Stimulated activated CD4-positive, alpha-beta T cell treated with anti-CD3 and anti-CD28 coated beads, TNF-alpha, amount 100 ng/mL, for 24 hours (primary cell): ENCODE measurements at regions not wholly inside any gene's neighbourhood (a gene's known extent, or its start where the extent isn't known, plus 50 kb on each side); places are given as distances from the start of the nearest gene placed in this dataset.
"Not testable (repeated sequence)": the region's sequence is repeated elsewhere in the genome, so short reads cannot be mapped to it uniquely, and the experiment has no call there.

ENCODE experiments used
- DNase-seq, 3 experiments: peaks; one replicate each; pipeline ENCODE4 v3.0.0-alpha.2; 2020; ENCODE audit warnings: low read depth in 3 of 3

- DNase-seq = not testable (repeated sequence)
Observed at GRCh38 chr10:21366108-21366507, 159.4 kb downstream of the SKIDA1 start.

- no peak for DNase-seq
Observed at GRCh38 chr10:21364196-21365114, 161.0 kb downstream of the SKIDA1 start.

GRCh38 chr10:21363731-21364104 lies 161.8 kb downstream of the SKIDA1 start:
- DNase-seq = no peak

- no peak for DNase-seq
Observed at GRCh38 chr10:21363092-21363730, 162.3 kb downstream of the SKIDA1 start.

GRCh38 chr10:21359202-21359601 lies 166.3 kb downstream of the SKIDA1 start:
- DNase-seq = no peak

- DNase-seq = no peak
Observed at GRCh38 chr10:21355591-21356011, 169.9 kb downstream of the SKIDA1 start.

GRCh38 chr10:21352886-21353285 lies 172.6 kb downstream of the SKIDA1 start:
- no peak for DNase-seq

GRCh38 chr10:21351594-21351993 lies 173.9 kb downstream of the SKIDA1 start:
- DNase-seq = not testable (repeated sequence)

GRCh38 chr10:21349912-21350286 lies 175.6 kb downstream of the SKIDA1 start:
- DNase-seq = no peak

GRCh38 chr10:21347785-21348170 lies 177.7 kb downstream of the SKIDA1 start:
- DNase-seq = no peak

- DNase-seq = no peak
Observed at GRCh38 chr10:21347043-21347784, 178.3 kb downstream of the SKIDA1 start.

- DNase-seq = no peak
Observed at GRCh38 chr10:21343087-21343486, 182.4 kb downstream of the SKIDA1 start.

- DNase-seq = not testable (repeated sequence)
Observed at GRCh38 chr10:21342499-21342898, 183.0 kb downstream of the SKIDA1 start.

GRCh38 chr10:21340331-21340730 lies 185.2 kb downstream of the SKIDA1 start:
- DNase-seq = no peak

GRCh38 chr10:21337171-21337792 lies 188.2 kb downstream of the SKIDA1 start:
- DNase-seq = no peak

GRCh38 chr10:21336476-21337170 lies 188.9 kb downstream of the SKIDA1 start:
- peak in 1 of 3 experiments; percentile 19 for DNase-seq

GRCh38 chr10:21334891-21335696 lies 190.4 kb downstream of the SKIDA1 start:
- DNase-seq = no peak

- no peak for DNase-seq
Observed at GRCh38 chr10:21330628-21331020, 194.9 kb downstream of the SKIDA1 start.

GRCh38 chr10:21329995-21330627 lies 195.4 kb downstream of the SKIDA1 start:
- no peak for DNase-seq
